ENCODE measurements at regions not wholly inside any gene's neighbourhood (a gene's known extent, or its start where the extent isn't known, plus 50 kb on each side); places are given as distances from the start of the nearest gene placed in this dataset.

DNA sequence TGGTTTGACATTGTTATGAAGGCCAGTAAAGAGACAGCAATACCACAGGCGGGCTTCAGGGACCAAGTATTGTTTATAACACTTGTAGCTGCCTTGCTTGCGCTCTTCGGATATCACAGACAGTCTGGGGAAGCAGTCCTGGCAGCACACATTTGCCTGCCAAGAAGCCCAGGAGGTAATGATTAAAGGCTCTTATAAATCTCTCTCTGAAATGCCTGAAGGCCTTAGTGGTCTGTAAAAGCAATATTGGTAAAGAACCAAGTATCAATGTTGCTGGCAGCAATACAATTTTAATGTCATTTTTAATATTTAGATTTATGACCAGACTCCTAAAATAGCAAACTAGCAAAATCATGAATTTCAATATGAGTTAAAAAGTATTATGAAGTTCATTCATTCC, 1312.4 kb downstream of the PCDH9 start:
- WGBS: 79% methylated on average over 3 of the region's 3 CpGs
- Histone ChIP-seq H3K27me3 (ENCODE audit: control insufficient read depth in 4 of 4, insufficient read depth in 4 of 4, low read length in 3 of 4) (no peaks in the 10 kb centered on the region), H3K9me3 (ENCODE audit: control insufficient read depth in 4 of 4, low read length in 3 of 4) (no peaks in the 10 kb centered on the region), H3K27ac (ENCODE audit: low read depth in 1 of 2, low read length in 2 of 2) (no peak overlapping the region), H3K36me3 (ENCODE audit: control insufficient read depth in 4 of 4, insufficient read depth in 3 of 4, low read depth in 1 of 4, low read length in 3 of 4) (no peaks in the 10 kb centered on the region), H3K4me3 (ENCODE audit: low read depth in 1 of 3, low read length in 3 of 3) (no peak overlapping the region), H3K4me1 (ENCODE audit: control insufficient read depth in 4 of 4, insufficient read depth in 4 of 4, low read length in 3 of 4) (no peaks in the 10 kb centered on the region), H3K9ac (ENCODE audit: low read depth in 1 of 2, low read length in 2 of 2) (no peak overlapping the region)
- no peak for DNase-seq (ENCODE audit: low spot score)
- TF ChIP-seq RXRA (IDR thresholded peaks at IDR 0.05) (no peak), EGR1 (IDR thresholded peaks at IDR 0.05; ENCODE audit: low read depth in 2 of 2) (no peak), RAD21 (IDR thresholded peaks at IDR 0.05) (no peak), JUND (IDR thresholded peaks at IDR 0.05) (no peak), YY1 (IDR thresholded peaks at IDR 0.05) (no peak), FOXA2 (IDR thresholded peaks at IDR 0.05) (no peak)
- TF ChIP-seq, protein P1, sequence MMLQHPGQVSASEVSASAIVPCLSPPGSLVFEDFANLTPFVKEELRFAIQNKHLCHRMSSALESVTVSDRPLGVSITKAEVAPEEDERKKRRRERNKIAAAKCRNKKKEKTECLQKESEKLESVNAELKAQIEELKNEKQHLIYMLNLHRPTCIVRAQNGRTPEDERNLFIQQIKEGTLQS (IDR thresholded peaks at IDR 0.05): no peak
- TF ChIP-seq, protein P2, sequence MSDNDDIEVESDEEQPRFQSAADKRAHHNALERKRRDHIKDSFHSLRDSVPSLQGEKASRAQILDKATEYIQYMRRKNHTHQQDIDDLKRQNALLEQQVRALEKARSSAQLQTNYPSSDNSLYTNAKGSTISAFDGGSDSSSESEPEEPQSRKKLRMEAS (IDR thresholded peaks at IDR 0.05): no peak
- TF ChIP-seq, protein P3, sequence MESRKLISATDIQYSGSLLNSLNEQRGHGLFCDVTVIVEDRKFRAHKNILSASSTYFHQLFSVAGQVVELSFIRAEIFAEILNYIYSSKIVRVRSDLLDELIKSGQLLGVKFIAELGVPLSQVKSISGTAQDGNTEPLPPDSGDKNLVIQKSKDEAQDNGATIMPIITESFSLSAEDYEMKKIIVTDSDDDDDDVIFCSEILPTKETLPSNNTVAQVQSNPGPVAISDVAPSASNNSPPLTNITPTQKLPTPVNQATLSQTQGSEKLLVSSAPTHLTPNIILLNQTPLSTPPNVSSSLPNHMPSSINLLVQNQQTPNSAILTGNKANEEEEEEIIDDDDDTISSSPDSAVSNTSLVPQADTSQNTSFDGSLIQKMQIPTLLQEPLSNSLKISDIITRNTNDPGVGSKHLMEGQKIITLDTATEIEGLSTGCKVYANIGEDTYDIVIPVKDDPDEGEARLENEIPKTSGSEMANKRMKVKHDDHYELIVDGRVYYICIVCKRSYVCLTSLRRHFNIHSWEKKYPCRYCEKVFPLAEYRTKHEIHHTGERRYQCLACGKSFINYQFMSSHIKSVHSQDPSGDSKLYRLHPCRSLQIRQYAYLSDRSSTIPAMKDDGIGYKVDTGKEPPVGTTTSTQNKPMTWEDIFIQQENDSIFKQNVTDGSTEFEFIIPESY (IDR thresholded peaks at IDR 0.05): no peak

DNA sequence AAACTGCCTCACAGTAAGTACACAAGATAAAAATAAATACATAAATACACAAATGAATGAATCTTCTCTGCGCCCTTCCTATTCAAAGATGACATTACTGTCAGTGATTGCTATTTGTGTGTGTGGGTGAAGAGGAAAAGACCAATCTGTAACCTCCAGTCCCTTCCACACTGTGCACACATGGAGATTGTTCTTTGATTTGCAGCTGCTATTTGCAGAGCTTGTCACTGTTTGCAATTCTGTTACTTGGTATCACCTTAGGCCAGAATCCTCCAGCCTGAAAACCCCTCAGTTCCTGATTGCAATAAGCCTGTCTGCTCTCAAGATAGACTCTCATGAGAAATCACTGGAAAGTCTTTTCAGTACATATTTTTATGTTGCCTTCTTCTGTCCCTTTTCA, 1314.9 kb downstream of the PCDH9 start:
- DNase-seq (ENCODE audit: low spot score): no peak
- no peaks in the 10 kb centered on the region for H3K36me3 ChIP-seq (ENCODE audit: control insufficient read depth in 4 of 4, insufficient read depth in 3 of 4, low read depth in 1 of 4, low read length in 3 of 4)
- no peaks in the 10 kb centered on the region for H3K27me3 ChIP-seq (ENCODE audit: control insufficient read depth in 4 of 4, insufficient read depth in 4 of 4, low read length in 3 of 4)
- TF ChIP-seq NR2F2 (IDR thresholded peaks at IDR 0.05) (no peak), FOXA1 (IDR thresholded peaks at IDR 0.05) (no peak), RAD21 (IDR thresholded peaks at IDR 0.05) (no peak), JUND (IDR thresholded peaks at IDR 0.05) (no peak), EGR1 (IDR thresholded peaks at IDR 0.05; ENCODE audit: low read depth in 2 of 2) (no peak), RXRA (IDR thresholded peaks at IDR 0.05) (no peak), GABPA (IDR thresholded peaks at IDR 0.05 in 1 of 2, conservative IDR thresholded peaks at IDR 0.05 in 1 of 2) (no peak), FOXA2 (IDR thresholded peaks at IDR 0.05) (no peak), SP1 (IDR thresholded peaks at IDR 0.05) (no peak), TAF1 (conservative IDR thresholded peaks at IDR 0.05) (no peak)
- TF ChIP-seq, protein P4, sequence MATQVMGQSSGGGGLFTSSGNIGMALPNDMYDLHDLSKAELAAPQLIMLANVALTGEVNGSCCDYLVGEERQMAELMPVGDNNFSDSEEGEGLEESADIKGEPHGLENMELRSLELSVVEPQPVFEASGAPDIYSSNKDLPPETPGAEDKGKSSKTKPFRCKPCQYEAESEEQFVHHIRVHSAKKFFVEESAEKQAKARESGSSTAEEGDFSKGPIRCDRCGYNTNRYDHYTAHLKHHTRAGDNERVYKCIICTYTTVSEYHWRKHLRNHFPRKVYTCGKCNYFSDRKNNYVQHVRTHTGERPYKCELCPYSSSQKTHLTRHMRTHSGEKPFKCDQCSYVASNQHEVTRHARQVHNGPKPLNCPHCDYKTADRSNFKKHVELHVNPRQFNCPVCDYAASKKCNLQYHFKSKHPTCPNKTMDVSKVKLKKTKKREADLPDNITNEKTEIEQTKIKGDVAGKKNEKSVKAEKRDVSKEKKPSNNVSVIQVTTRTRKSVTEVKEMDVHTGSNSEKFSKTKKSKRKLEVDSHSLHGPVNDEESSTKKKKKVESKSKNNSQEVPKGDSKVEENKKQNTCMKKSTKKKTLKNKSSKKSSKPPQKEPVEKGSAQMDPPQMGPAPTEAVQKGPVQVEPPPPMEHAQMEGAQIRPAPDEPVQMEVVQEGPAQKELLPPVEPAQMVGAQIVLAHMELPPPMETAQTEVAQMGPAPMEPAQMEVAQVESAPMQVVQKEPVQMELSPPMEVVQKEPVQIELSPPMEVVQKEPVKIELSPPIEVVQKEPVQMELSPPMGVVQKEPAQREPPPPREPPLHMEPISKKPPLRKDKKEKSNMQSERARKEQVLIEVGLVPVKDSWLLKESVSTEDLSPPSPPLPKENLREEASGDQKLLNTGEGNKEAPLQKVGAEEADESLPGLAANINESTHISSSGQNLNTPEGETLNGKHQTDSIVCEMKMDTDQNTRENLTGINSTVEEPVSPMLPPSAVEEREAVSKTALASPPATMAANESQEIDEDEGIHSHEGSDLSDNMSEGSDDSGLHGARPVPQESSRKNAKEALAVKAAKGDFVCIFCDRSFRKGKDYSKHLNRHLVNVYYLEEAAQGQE (IDR thresholded peaks at IDR 0.05): no peak
- TF ChIP-seq, protein P2 (IDR thresholded peaks at IDR 0.05): no peak
- TF ChIP-seq, protein P3 (IDR thresholded peaks at IDR 0.05): no peak
- no peak overlapping the region for H3K4me3 ChIP-seq (ENCODE audit: low read depth in 1 of 3, low read length in 3 of 3)
- no peaks in the 10 kb centered on the region for H3K4me1 ChIP-seq (ENCODE audit: control insufficient read depth in 4 of 4, insufficient read depth in 4 of 4, low read length in 3 of 4)
- H3K9me3 ChIP-seq (ENCODE audit: control insufficient read depth in 4 of 4, low read length in 3 of 4): no peaks in the 10 kb centered on the region
- 65% methylated on average over 1 of the region's 1 CpG for WGBS
- H3K9ac ChIP-seq (ENCODE audit: low read depth in 1 of 2, low read length in 2 of 2): no peak overlapping the region
- no peak overlapping the region for H3K27ac ChIP-seq (ENCODE audit: low read depth in 1 of 2, low read length in 2 of 2)

Measured in liver (tissue), 7 donors.